MM.1S (cell line): ENCODE measurements at regions not wholly inside any gene's neighbourhood (a gene's known extent, or its start where the extent isn't known, plus 50 kb on each side); places are given as distances from the start of the nearest gene placed in this dataset.

ENCODE experiments used
- EZH2 ChIP-seq: fragments of 300-600 bp; sonication (generic); optimal IDR thresholded peaks from 2 replicates; pipeline ENCODE3; 2017; ENCODE audit warnings: low read depth, mild to moderate bottlenecking, antibody characterized with exemption, low read length, mixed read lengths
- TF ChIP-seq, protein P1 (sequence below): fragments of 300-600 bp; sonication (generic); IDR thresholded peaks from 2 replicates; pipeline ENCODE4 v1.5.1; 2016; ENCODE audit warnings: antibody characterized with exemption, low read length, mixed read lengths

DNA sequence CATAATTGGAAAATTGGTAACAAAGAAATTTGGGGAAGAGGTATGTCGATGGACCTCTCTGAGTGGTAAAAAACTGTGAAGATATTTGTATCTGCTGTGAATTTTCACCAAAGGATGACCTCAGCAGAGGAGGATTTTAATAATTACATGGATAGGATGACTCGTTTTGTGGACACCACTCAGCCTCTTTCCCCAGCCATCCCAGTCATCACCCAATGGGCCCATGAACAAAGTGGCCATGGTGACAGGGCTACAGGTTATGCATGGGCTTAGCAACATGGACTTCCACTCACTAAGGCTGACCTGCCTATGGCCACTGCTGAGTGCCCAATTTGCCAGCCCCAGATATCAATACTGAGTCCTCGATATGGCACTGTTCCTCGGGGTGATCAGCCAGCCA lies 577.5 kb upstream of the FBXO33 start:
- TF ChIP-seq, protein P1, sequence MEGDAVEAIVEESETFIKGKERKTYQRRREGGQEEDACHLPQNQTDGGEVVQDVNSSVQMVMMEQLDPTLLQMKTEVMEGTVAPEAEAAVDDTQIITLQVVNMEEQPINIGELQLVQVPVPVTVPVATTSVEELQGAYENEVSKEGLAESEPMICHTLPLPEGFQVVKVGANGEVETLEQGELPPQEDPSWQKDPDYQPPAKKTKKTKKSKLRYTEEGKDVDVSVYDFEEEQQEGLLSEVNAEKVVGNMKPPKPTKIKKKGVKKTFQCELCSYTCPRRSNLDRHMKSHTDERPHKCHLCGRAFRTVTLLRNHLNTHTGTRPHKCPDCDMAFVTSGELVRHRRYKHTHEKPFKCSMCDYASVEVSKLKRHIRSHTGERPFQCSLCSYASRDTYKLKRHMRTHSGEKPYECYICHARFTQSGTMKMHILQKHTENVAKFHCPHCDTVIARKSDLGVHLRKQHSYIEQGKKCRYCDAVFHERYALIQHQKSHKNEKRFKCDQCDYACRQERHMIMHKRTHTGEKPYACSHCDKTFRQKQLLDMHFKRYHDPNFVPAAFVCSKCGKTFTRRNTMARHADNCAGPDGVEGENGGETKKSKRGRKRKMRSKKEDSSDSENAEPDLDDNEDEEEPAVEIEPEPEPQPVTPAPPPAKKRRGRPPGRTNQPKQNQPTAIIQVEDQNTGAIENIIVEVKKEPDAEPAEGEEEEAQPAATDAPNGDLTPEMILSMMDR, result no peak
- TF ChIP-seq EZH2, result no peak
